Tibial nerve (tissue), 3 donors: ENCODE measurements at regions not wholly inside any gene's neighbourhood (a gene's known extent, or its start where the extent isn't known, plus 50 kb on each side); places are given as distances from the start of the nearest gene placed in this dataset.

Experiments
- POLR2A ChIP-seq, 2 donors: fragments of 450-650 bp; IDR thresholded peaks; one replicate each; pipeline ENCODE4 v1.6.1; 2017; ENCODE audit warnings: antibody characterized with exemption in 2 of 2, mild to moderate bottlenecking in 2 of 2, moderate library complexity in 2 of 2
- TF ChIP-seq, protein P1 (sequence below), 5 experiments: fragments of 200-600 bp in 3 of 5; fragments of 450-650 bp in 2 of 5; sonication (generic) in 3 of 5; IDR thresholded peaks; one replicate each; pipeline ENCODE4 v1.5.1; 2016 to 2019; ENCODE audit warnings: antibody characterized with exemption in 5 of 5, mild to moderate bottlenecking in 3 of 5, moderate library complexity in 2 of 5

DNA sequence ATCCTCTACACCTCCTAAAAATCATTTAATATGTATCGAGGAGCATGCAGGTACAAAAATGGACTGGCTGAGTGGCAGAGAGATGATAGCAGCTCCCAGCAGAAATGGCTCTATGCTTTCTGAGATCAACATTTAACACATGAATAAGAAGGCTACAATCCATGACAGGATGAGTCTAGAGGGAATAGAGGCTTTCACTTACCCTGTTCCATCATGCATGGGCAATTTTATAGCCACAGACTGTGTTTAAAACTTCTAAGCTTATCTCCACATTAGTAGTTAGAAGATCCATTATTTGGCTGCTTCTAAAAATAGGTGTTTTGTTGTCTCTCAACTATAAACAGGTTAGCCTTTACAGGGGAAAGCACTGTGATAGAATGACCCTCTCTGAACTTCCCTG lies 149.1 kb upstream of the ARHGAP28 start:
- TF ChIP-seq, protein P1, sequence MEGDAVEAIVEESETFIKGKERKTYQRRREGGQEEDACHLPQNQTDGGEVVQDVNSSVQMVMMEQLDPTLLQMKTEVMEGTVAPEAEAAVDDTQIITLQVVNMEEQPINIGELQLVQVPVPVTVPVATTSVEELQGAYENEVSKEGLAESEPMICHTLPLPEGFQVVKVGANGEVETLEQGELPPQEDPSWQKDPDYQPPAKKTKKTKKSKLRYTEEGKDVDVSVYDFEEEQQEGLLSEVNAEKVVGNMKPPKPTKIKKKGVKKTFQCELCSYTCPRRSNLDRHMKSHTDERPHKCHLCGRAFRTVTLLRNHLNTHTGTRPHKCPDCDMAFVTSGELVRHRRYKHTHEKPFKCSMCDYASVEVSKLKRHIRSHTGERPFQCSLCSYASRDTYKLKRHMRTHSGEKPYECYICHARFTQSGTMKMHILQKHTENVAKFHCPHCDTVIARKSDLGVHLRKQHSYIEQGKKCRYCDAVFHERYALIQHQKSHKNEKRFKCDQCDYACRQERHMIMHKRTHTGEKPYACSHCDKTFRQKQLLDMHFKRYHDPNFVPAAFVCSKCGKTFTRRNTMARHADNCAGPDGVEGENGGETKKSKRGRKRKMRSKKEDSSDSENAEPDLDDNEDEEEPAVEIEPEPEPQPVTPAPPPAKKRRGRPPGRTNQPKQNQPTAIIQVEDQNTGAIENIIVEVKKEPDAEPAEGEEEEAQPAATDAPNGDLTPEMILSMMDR (IDR thresholded peaks at IDR 0.05) = no peak
- no peak for TF ChIP-seq POLR2A (IDR thresholded peaks at IDR 0.05)
